ENCODE measurements at regions not wholly inside any gene's neighbourhood (a gene's known extent, or its start where the extent isn't known, plus 50 kb on each side); places are given as distances from the start of the nearest gene placed in this dataset.

GRCh38 chr13:75222031-75222430 is 259.9 kb downstream of the TBC1D4 start:
- H3K27me3 Mint-ChIP-seq (ENCODE audit: low read depth), result peaks cover 19% of the 10 kb centered on the region
- H3K4me3 Mint-ChIP-seq, result no peak overlapping the region
- H3K9me3 Mint-ChIP-seq, result peaks cover 4% of the 10 kb centered on the region
- TF ChIP-seq CTCF (IDR thresholded peaks at IDR 0.05; ENCODE audit: unreplicated experiment), result no peak
- H3K4me1 Mint-ChIP-seq, result peaks cover 19% of the 10 kb centered on the region
- H3K36me3 Mint-ChIP-seq, result no peaks in the 10 kb centered on the region
- no peak for DNase-seq (ENCODE audit: low spot score in 2 of 2, unreplicated experiment in 2 of 2)
- H3K27ac Mint-ChIP-seq, result no peak overlapping the region

GRCh38 chr13:75220861-75221260 is 261.1 kb downstream of the TBC1D4 start:
- peaks cover 27% of the 10 kb centered on the region for H3K4me1 Mint-ChIP-seq
- no peak overlapping the region for H3K27ac Mint-ChIP-seq
- peaks cover 4% of the 10 kb centered on the region for H3K9me3 Mint-ChIP-seq
- TF ChIP-seq CTCF (IDR thresholded peaks at IDR 0.05; ENCODE audit: unreplicated experiment), result no peak
- H3K27me3 Mint-ChIP-seq (ENCODE audit: low read depth), result peaks cover 19% of the 10 kb centered on the region
- H3K36me3 Mint-ChIP-seq, result no peaks in the 10 kb centered on the region
- no peak overlapping the region for H3K4me3 Mint-ChIP-seq
- no peak for DNase-seq (ENCODE audit: low spot score in 2 of 2, unreplicated experiment in 2 of 2)

- no peak for TF ChIP-seq CTCF (IDR thresholded peaks at IDR 0.05; ENCODE audit: unreplicated experiment)
- Mint-ChIP-seq H3K4me1 (peaks cover 31% of the 10 kb centered on the region), H3K36me3 (no peaks in the 10 kb centered on the region), H3K4me3 (no peak overlapping the region), H3K9me3 (peaks cover 4% of the 10 kb centered on the region), H3K27me3 (ENCODE audit: low read depth) (peaks cover 19% of the 10 kb centered on the region), H3K27ac (no peak overlapping the region)
- DNase-seq (ENCODE audit: low spot score in 2 of 2, unreplicated experiment in 2 of 2), result no peak
These were observed 261.8 kb downstream of the TBC1D4 start for GRCh38 chr13:75220238-75220542.

- peak overlapping the region; percentile 40 for H3K27ac Mint-ChIP-seq
- DNase-seq (ENCODE audit: low spot score in 2 of 2, unreplicated experiment in 2 of 2), result peak; percentile 75 to 93
- H3K36me3 Mint-ChIP-seq, result no peaks in the 10 kb centered on the region
- peaks cover 4% of the 10 kb centered on the region for H3K9me3 Mint-ChIP-seq
- H3K4me3 Mint-ChIP-seq, result peak overlapping the region; percentile 64
- TF ChIP-seq CTCF (IDR thresholded peaks at IDR 0.05; ENCODE audit: unreplicated experiment), result peak; percentile 91
- H3K4me1 Mint-ChIP-seq, result peaks cover 31% of the 10 kb centered on the region
- H3K27me3 Mint-ChIP-seq (ENCODE audit: low read depth), result peaks cover 19% of the 10 kb centered on the region
These were observed 262.3 kb downstream of the TBC1D4 start for GRCh38 chr13:75219479-75220237.

GRCh38 chr13:75217949-75218348 is 264.0 kb downstream of the TBC1D4 start:
- Mint-ChIP-seq H3K27me3 (ENCODE audit: low read depth) (peaks cover 19% of the 10 kb centered on the region), H3K27ac (no peak overlapping the region), H3K9me3 (peaks cover 4% of the 10 kb centered on the region), H3K4me3 (no peak overlapping the region), H3K36me3 (no peaks in the 10 kb centered on the region), H3K4me1 (peaks cover 31% of the 10 kb centered on the region)
- TF ChIP-seq CTCF (IDR thresholded peaks at IDR 0.05; ENCODE audit: unreplicated experiment), result no peak
- no peak for DNase-seq (ENCODE audit: low spot score in 2 of 2, unreplicated experiment in 2 of 2)
